Endothelial cell of umbilical vein (primary cell): ENCODE measurements at regions not wholly inside any gene's neighbourhood (a gene's known extent, or its start where the extent isn't known, plus 50 kb on each side); places are given as distances from the start of the nearest gene placed in this dataset.

Experiments
- BruUV-seq: library from RNA; stranded (reverse); fragments of 400-500 nt; replicated peaks from 2 replicates; lab custom pipeline; 2021; lab: Mats Ljungman, UMichigan
- CTCF ChIA-PET: fragments of 300-600, 350-600 bp; sonication (Branson Sonifier 250); formaldehyde crosslinking; loops from one replicate; lab custom pipeline; 2021; ENCODE audit warnings: antibody characterized with exemption, inconsistent platforms; lab: Charles Lee
- POLR2A ChIA-PET: fragments of 300-600, 350-600 bp; sonication (Branson Sonifier 250); formaldehyde crosslinking; loops from one replicate; lab custom pipeline; 2021; ENCODE audit warnings: antibody characterized with exemption, inconsistent platforms; lab: Charles Lee
- DNase-seq: peaks from one replicate; pipeline ENCODE4 v3.0.0-alpha.2; 2011; ENCODE audit warnings: low read depth, low spot score
- FAIRE-seq: peaks from 2 replicates; lab custom pipeline; 2011; peaks lifted over from hg19 to GRCh38; lab: Jason Lieb, UNC
- H2AFZ ChIP-seq: 2 replicates; pipeline ENCODE4 v1.6.0; 2012; ENCODE audit warnings: low read depth, low read length, control low read depth, inconsistent platforms
- H3K27ac ChIP-seq: 2 replicates; pipeline ENCODE4 v1.5.1; 2011; ENCODE audit warnings: low read depth, mild to moderate bottlenecking, control low read depth, low read length, moderate library complexity; ENCODE audit not compliant: insufficient read depth
- H3K27me3 ChIP-seq, 2 experiments: 2 replicates each; pipeline versions ENCODE4 v1.6.0 to v1.6.1; 2011; ENCODE audit warnings: low read length in 2 of 2, mixed read lengths in 1 of 2; ENCODE audit not compliant: control insufficient read depth in 2 of 2, insufficient read depth in 2 of 2
- H3K36me3 ChIP-seq, 2 experiments: 2 replicates in 1 of 2; 3 replicates in 1 of 2; pipeline ENCODE4 v1.5.1; 2011; ENCODE audit warnings: low read length in 2 of 2, mild to moderate bottlenecking in 1 of 2, moderate library complexity in 1 of 2; ENCODE audit not compliant: control insufficient read depth in 2 of 2, insufficient read depth in 2 of 2; ENCODE audit errors: extremely low read depth in 1 of 2
- H3K4me1 ChIP-seq: 3 replicates; pipeline ENCODE4 v1.5.1; 2011; ENCODE audit warnings: mild to moderate bottlenecking, low read length; ENCODE audit not compliant: control insufficient read depth, insufficient read depth; ENCODE audit errors: extremely low read depth
- H3K4me2 ChIP-seq: 2 replicates; pipeline ENCODE4 v1.6.1; 2011; ENCODE audit warnings: low read length, control low read depth, mixed read lengths; ENCODE audit not compliant: insufficient read depth
- H3K4me3 ChIP-seq, 3 experiments: fragments of 200-600 bp in 1 of 3; sonication (generic), shearing (Covaris generic) in 1 of 3; replicated peaks in 1 of 3; 2 replicates each; pipeline ENCODE4 v1.5.1; 2011 to 2016; ENCODE audit warnings: control low read depth in 3 of 3, low read length in 3 of 3, mild to moderate bottlenecking in 2 of 3, inconsistent platforms in 1 of 3, low read depth in 1 of 3, moderate library complexity in 1 of 3; ENCODE audit not compliant: insufficient read depth in 1 of 3
- H3K79me2 ChIP-seq: 2 replicates; pipeline ENCODE4 v1.6.0; 2012; ENCODE audit warnings: low read length, inconsistent platforms; ENCODE audit not compliant: control insufficient read depth, insufficient read depth
- H3K9ac ChIP-seq: replicated peaks from 2 replicates; pipeline ENCODE3; 2011; ENCODE audit warnings: low read length, control low read depth; ENCODE audit not compliant: insufficient read depth; ENCODE audit errors: extremely low read depth
- H3K9me1 ChIP-seq: replicated peaks from 3 replicates; pipeline ENCODE4 v1.6.0; 2011; ENCODE audit warnings: mild to moderate bottlenecking, low read length; ENCODE audit not compliant: control insufficient read depth, insufficient read depth; ENCODE audit errors: extremely low read depth
- H3K9me3 ChIP-seq: replicated peaks from 2 replicates; pipeline ENCODE4 v1.5.1; 2012; ENCODE audit warnings: low read length, inconsistent platforms; ENCODE audit not compliant: control insufficient read depth, insufficient read depth
- H4K20me1 ChIP-seq: replicated peaks from 2 replicates; pipeline ENCODE3; 2011; ENCODE audit warnings: mild to moderate bottlenecking, low read length; ENCODE audit not compliant: control insufficient read depth, insufficient read depth; ENCODE audit errors: extremely low read depth
- CTCF ChIP-seq, 2 donors: IDR thresholded peaks; 1 replicate in 1 of 2; 2 replicates in 1 of 2; pipeline ENCODE4 v1.5.1; 2011; ENCODE audit warnings: low read length in 2 of 2, mild to moderate bottlenecking in 2 of 2, moderate library complexity in 2 of 2, control low read depth in 1 of 2, inconsistent platforms in 1 of 2, low read depth in 1 of 2; ENCODE audit not compliant: insufficient read depth in 1 of 2; ENCODE audit errors: extremely low read depth in 1 of 2
- EZH2 ChIP-seq: IDR thresholded peaks from 2 replicates; pipeline ENCODE4 v1.6.1; 2012; ENCODE audit warnings: borderline replicate concordance, low read depth, mild to moderate bottlenecking, moderate library complexity, low read length, inconsistent platforms; ENCODE audit not compliant: severe bottlenecking
- FOS ChIP-seq: IDR thresholded peaks from 2 replicates; pipeline ENCODE4 v1.6.1; 2011; ENCODE audit warnings: mild to moderate bottlenecking, low read length, moderate library complexity, borderline replicate concordance; ENCODE audit not compliant: insufficient read depth
- GATA2 ChIP-seq: IDR thresholded peaks from 2 replicates; pipeline ENCODE4 v1.7.0; 2011; ENCODE audit warnings: low read depth, mild to moderate bottlenecking, moderate library complexity, mixed read lengths, low read length; ENCODE audit not compliant: insufficient read length, insufficient read depth
- JUN ChIP-seq: IDR thresholded peaks from 2 replicates; pipeline ENCODE4 v1.6.1; 2011; ENCODE audit warnings: borderline replicate concordance, low read depth; ENCODE audit not compliant: insufficient read length, insufficient read depth
- MAX ChIP-seq: IDR thresholded peaks from 2 replicates; pipeline ENCODE4 v1.6.1; 2011; ENCODE audit not compliant: insufficient read depth, insufficient read length
- MYC ChIP-seq: IDR thresholded peaks from one replicate; pipeline ENCODE4 v1.6.1; 2011; ENCODE audit warnings: mild to moderate bottlenecking, low read depth, low read length
- POLR2A ChIP-seq: IDR thresholded peaks from 2 replicates; pipeline ENCODE4 v1.6.1; 2012; ENCODE audit warnings: low read depth, mild to moderate bottlenecking, control low read depth, low read length
- POLR2AphosphoS5 ChIP-seq: IDR thresholded peaks from 2 replicates; pipeline ENCODE4 v1.6.1; 2012; ENCODE audit warnings: low read depth, mild to moderate bottlenecking, control low read depth, low read length, moderate library complexity; ENCODE audit not compliant: insufficient read depth
- dilution Hi-C: fragments of 300-500 bp; cut with MboI; formaldehyde crosslinking; loops from one replicate; pipeline ENCODE4 v1.15.0; 2019; ENCODE audit warnings: low sequenced_read_pairs; ENCODE audit not compliant: extremely low pct_ligation_motif_present
- intact Hi-C: fragments of 100-400 bp; cut with micrococcal nuclease; formaldehyde crosslinking; loops from one replicate; pipeline ENCODE4 v1.10.0; 2022

GRCh38 chr2:180660207-180660606 lies 320.2 kb upstream of the UBE2E3 start:
- CTCF ChIA-PET: no interaction called here
- no peak for DNase-seq
- POLR2A ChIA-PET: no interaction called here
- H3K36me3 ChIP-seq: no peaks in the 10 kb centered on the region
- intact Hi-C loops (no loop called here), dilution Hi-C loops (no loop called here)
- H3K9ac ChIP-seq: no peak overlapping the region
- no peak overlapping the region for H3K4me2 ChIP-seq
- no peaks in the 10 kb centered on the region for H3K27me3 ChIP-seq
- no TSS peak for BruUV-seq
- H3K79me2 ChIP-seq: no peaks in the 10 kb centered on the region
- FAIRE-seq: no peak
- H3K9me3 ChIP-seq: no peaks in the 10 kb centered on the region
- no peak overlapping the region for H3K4me3 ChIP-seq
- H2AFZ ChIP-seq: no peak overlapping the region
- no peaks in the 10 kb centered on the region for H3K9me1 ChIP-seq
- H4K20me1 ChIP-seq: no peaks in the 10 kb centered on the region
- TF ChIP-seq MAX: no peak
- TF ChIP-seq MYC: no peak
- TF ChIP-seq CTCF (IDR thresholded peaks at IDR 0.05; ENCODE audit: extremely low read depth in 1 of 2, insufficient read depth in 1 of 2, low read depth in 1 of 2, low read length in 2 of 2): no peak
- no peak for TF ChIP-seq JUN
- TF ChIP-seq EZH2: no peak
- no peak for TF ChIP-seq FOS
- no peak for TF ChIP-seq GATA2
- TF ChIP-seq POLR2A: no peak
- TF ChIP-seq POLR2AphosphoS5: no peak
- no peaks in the 10 kb centered on the region for H3K4me1 ChIP-seq
- no peak overlapping the region for H3K27ac ChIP-seq
